Stimulated activated CD4-positive, alpha-beta T cell treated with anti-CD3 and anti-CD28 coated beads, Interleukin-4, amount 100 ng/mL, for 48 hours (primary cell): ENCODE measurements at regions not wholly inside any gene's neighbourhood (a gene's known extent, or its start where the extent isn't known, plus 50 kb on each side); places are given as distances from the start of the nearest gene placed in this dataset.
A peak's percentile ranks its signal among the peaks of the same experiment; 100 is the strongest.

Experiments used
- DNase-seq, 2 donors: peaks; one replicate each; pipeline ENCODE4 v3.0.0-alpha.2; 2020; ENCODE audit warnings: low read depth in 2 of 2

DNA sequence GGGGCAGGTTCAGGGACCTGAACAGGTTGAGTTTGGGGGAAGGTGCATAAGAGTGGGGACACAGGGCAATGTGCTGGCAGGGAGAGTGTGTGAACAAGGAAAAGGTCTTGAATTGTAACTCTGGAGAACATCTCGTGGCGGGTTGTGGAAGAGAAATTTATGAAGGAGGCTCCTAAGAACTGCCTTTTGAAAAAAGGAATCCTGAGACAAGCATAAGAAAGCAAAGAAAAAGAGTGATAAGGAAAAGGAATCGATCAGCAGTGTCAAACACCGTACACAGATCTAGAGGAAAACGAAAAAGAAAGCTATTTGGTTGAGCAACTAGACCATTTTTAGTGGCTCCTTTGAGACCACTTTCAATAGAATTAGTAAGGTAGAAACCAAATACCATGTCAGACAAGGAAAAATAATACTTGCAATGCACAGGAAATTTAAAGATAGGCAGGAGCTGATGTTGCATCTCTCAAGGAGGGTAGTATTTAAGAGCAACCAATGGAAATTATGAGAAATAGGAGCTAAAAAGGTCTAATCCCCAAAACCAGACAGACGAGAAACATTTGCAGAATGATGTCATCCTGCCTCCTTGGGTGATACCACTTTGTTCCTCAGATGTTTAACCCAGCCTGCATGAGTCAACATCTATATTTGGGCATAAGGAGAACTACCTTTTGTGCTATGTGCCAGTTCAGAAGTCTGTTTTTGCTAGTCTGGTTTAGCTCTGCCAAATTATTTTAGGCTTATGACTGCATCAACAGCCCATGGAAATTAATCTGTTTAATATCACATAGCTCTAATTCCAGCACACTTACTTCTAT, 64.5 kb upstream of the STK38L start:
- DNase-seq, result peak in 1 of 2 donors; percentile 14

DNA sequence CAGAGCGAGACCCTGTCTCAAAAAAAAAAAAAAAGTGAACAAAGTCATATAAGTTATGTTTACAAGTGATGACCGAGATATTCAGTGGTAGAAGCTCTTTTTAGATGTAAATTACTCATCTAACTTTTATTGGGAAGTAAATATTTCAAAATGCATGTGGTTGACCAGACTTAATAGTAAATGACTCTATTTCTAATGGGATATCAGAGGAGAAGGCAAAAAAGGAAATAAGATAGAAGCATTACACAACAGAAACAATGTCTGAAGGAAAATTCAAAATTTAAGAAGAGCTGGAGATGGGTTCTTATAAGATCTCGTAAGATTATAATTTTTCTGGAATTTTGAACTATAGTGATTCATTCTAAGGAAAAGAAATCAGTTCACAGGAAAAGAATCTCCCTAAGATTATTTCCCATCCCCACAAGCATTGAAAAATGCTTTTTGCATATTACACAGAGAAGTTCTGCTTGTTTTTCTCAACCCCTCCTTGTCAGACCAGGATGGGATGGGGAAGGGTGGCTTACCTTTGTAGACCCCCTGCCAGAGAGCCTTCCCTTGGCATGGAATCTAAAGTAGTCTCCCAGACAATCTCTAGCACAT, 63.1 kb upstream of the STK38L start:
- DNase-seq, result no peak

DNA sequence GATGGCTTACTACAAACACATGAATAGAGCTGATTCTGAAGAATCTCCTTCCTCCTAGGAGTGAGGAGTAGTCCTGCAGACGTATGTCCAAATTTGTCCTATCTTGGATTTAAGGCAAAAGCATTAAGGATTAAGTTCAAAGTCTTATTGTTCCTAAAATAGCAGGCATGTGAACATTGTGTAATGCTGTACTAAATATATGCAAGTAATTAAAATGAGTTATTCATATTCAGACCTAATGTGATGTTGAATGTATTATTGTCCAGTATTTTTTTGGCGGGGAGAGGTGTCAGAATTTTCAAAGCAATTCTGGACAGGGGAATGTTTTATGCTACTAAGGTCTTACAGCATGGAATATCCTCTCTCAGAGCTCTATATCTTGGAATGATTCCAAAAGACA, 60.7 kb upstream of the STK38L start:
- no peak for DNase-seq

DNA sequence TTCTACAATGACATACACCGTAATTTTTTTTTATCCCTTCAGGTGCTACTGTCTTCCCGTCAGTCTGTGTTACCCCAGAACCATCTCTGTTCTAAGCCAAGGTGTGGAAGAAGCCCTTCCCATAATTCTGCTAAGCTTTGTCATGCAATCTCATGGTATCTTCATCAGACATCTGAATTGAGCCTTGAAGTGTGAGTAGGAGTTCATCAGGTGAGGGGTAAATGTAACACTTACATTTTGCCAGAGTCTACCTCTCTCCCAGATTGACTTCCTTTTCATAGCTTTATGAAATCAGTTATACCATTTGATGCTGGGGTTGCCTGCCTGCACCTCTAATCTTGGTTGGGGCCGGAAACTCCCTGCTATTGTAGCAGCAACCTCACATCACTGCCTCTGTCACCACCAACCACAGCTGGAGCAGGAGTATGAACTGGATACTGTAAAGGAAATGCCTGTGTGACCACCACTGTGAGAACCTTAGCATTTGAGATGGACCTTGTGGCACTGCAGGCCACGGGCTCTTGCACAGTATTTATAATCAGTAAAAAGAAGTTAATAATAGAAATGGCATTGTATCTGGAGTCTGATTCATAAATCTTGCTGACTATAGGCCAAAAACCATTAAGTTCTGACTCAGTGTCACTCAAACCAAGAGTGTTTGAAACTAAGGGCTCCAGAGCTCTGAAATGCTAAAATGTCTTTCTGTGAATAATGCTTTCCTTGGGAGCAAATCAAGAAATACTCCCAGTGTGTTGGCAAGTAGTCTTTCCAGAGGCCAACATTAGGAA, 58.7 kb upstream of the STK38L start:
- peak in 1 of 2 donors; percentile 9 for DNase-seq

DNA sequence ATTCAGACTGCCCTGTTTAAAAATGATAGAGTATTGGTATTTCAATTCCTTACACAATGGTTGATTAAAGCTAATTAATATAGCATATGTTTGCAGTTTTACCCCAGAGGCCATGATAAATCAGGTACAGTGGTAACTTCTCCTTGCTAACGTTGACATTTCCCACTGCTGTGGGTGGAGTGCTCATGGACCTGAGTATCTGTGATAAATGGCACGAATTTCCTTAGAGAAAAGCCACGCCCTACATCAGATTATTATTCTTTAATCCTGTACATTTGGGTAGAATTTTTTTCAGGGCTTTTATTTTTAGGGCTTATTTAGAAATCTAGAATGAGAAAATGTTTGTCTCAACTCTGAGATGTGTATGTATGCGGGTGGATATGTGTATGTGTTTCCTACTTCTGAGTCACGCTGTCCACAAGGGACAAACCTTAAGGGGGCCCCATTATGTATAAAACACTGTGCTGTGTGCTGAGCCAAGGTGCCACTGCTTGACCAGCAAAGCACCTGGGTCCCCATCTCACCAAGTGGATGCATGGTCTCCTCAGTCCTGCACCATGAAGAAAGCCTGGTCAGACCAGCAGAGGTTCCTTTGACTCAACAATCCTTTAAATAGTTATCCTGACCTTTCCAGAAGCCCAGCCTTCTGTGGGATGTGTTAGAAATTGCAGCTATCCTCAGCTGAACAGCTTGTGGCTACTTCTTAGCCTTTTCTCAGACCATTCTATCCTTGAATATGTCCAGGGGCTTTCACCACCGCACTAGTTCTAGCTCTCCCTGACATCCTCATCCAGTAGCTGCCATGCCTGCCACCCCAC, 57.9 kb upstream of the STK38L start:
- DNase-seq, result no peak

DNA sequence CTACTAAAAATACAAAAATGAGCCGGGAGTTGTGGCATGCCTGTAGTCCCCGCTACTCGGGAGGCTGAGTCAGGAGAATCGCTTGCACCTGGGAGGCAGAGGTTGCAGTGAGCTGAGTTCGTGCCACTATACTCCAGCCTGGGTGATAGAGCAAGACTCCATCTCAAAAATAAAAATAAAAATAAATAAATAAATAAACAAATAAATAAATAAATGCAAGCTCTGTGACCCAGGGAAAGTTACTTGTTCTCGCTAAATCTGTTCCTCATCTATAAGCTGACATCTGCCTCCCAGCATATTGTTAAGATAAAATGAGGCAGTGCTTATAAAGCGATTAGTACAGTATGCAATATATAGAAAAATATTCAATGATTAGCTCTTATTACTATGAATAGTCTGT, 56.4 kb upstream of the STK38L start:
- DNase-seq, result no peak

DNA sequence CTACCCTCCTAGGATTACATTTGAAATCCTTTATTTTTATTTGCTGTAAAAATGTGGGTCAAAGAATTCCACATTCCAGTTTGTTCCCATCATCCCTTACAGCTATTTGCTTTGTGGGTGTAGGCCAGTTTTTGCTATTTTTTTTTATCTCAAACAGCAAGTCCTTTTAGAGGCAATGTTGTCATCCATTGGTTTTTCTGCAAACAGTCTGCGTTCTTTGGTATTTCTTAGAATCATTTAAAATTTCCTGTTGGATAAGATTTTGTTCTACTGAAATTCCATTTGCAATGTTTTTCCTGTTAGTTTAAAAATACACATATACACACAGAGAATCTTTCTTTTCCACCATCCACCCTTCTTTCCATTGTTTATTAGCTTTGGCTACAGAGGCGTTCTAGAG, 53.3 kb upstream of the STK38L start:
- no peak for DNase-seq

DNA sequence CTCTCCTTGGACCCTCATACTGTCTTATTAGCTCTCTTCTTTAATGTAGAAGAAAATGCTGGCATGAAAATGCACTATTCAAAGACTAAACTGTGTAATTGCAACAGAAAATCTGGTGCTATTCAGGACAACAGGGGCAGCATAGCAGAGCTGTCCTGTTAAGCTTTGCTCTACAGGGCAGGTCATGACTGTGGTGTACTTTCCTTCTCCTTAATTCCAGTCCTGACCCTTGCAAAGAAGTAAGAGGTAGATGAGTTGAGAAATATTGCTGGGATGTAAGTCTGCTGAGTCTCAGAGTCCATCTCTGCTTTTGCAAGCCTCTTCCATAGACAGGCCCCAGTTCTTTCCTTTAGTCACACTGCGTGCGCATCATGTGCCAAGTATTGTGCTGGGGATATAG, 52.6 kb upstream of the STK38L start:
- DNase-seq, result no peak

DNA sequence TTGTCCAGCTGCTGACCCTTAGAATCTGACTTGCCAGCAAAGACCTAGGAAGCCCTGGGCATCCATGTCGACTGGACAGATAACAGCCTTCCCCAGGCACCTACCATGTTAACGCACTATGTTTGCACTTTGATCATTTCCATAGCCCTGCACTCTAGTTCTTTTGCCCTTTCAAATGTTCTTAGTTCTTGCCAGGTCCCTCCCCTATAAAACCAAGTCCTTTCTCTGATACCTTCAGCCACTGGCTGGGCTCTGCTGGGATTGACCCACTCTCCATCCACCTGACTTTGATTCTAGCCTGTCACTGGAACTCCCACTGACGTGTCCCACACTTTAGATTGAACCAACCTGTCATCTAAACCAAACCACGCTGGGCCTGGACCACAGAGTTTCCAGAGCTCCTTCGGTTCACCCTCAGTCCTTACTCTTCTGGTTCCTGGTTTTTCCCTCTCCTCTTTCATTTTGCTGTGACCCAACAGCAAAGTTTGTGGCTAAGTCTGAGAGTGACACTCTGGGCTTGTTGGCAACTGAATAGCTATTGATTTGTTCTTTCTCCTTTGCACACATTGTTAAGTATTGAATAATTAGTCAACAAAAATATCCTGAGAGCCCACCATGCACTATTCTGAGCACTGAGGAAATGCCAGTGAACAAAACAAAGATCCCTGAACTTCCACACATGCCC, 51.8 kb upstream of the STK38L start:
- no peak for DNase-seq

DNA sequence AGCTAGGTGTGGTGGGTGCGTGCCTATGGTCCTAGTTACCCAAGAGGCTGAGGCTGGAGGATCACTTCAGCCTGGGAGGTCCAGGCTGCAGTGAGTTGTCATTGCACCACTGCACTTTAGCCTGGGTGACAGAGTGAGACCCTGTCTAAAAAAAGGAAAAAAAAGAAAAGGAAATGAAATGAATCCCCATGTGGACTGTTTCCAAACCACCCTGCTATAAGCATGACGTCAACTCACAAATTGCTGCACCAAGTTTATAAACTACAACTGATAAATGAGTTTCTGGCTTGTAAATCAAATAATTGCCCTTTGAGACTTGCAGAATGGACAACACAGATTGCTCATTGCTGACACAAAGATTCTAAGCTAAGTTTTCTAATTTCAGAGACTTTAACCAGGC, 51.0 kb upstream of the STK38L start:
- DNase-seq, result no peak

DNA sequence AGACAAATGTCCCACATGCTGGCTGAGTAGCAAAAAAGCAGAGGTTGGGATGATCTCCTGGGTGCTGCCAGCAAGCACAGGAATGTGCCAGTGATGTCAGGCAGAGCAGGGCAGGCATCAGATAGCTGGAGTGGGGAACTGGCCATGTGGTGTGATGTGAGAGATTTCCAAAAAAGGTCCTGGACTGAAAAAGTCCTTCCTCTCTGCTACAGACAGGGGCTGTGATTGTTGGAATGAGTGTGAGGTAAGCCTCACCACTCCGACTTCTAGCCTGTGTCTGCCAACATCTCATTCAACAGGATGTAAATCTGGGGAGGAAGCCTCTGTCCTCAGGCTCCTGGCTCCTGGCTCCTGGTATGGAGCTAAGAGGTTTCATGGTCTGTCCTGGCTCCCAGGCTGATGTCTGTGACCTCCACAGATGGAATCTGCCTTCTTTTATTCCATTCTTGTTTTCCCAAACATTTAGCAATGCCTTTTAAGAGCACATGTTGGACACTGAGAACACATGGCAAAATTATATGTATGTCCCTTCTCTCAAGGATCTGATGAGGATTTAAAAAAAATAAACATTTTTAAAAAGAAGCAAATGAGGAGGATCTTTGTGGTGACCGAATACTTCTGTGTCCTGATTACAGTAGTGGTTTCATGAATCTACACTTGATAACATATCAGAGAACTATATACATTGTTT, 50.1 kb upstream of the STK38L start:
- no peak for DNase-seq
